ENCODE measurements at regions not wholly inside any gene's neighbourhood (a gene's known extent, or its start where the extent isn't known, plus 50 kb on each side); places are given as distances from the start of the nearest gene placed in this dataset.

- Mint-ChIP-seq H3K36me3 (no peaks in the 10 kb centered on the region), H3K27me3 (ENCODE audit: low read depth in 3 of 3) (peaks cover 0 to 3% (median 0%) of the 10 kb centered on the region in 3 donors), H3K4me1 (no peaks in the 10 kb centered on the region), H3K27ac (no peak overlapping the region), H3K4me3 (no peak overlapping the region), H3K9me3 (peaks cover 0 to 5% (median 0%) of the 10 kb centered on the region in 6 donors)
- no peak for DNase-seq
Measured at GRCh38 chr20:40436011-40436410, 253.0 kb downstream of the MAFB start.

GRCh38 chr20:40435146-40435895 lies 253.7 kb downstream of the MAFB start:
- Mint-ChIP-seq H3K4me3 (no peak overlapping the region), H3K27me3 (ENCODE audit: low read depth in 3 of 3) (peaks cover 0 to 3% (median 0%) of the 10 kb centered on the region in 3 donors), H3K36me3 (peaks cover 0 to 4% (median 0%) of the 10 kb centered on the region in 3 donors), H3K4me1 (no peaks in the 10 kb centered on the region), H3K9me3 (peaks cover 0 to 5% (median 0%) of the 10 kb centered on the region in 6 donors), H3K27ac (no peak overlapping the region)
- no peak for DNase-seq

- peaks cover 0 to 5% (median 0%) of the 10 kb centered on the region in 6 donors for H3K9me3 Mint-ChIP-seq
- H3K27me3 Mint-ChIP-seq (ENCODE audit: low read depth in 3 of 3), result peaks cover 0 to 4% (median 2%) of the 10 kb centered on the region in 3 donors
- H3K4me1 Mint-ChIP-seq, result no peaks in the 10 kb centered on the region
Measured at GRCh38 chr20:40434122-40434521, 254.9 kb downstream of the MAFB start.

GRCh38 chr20:40433341-40433861 lies 255.6 kb downstream of the MAFB start:
- Mint-ChIP-seq H3K27me3 (ENCODE audit: low read depth in 3 of 3) (peaks cover 0 to 4% (median 2%) of the 10 kb centered on the region in 3 donors), H3K4me3 (no peak overlapping the region), H3K9me3 (peaks cover 0 to 5% (median 0%) of the 10 kb centered on the region in 6 donors), H3K36me3 (peaks cover 0 to 4% (median 0%) of the 10 kb centered on the region in 3 donors), H3K27ac (no peak overlapping the region), H3K4me1 (no peaks in the 10 kb centered on the region)
- DNase-seq, result no peak

More at GRCh38 chr20:40434122-40434521, 254.9 kb downstream of the MAFB start:
- Mint-ChIP-seq H3K27ac (no peak overlapping the region), H3K36me3 (peaks cover 0 to 4% (median 0%) of the 10 kb centered on the region in 3 donors), H3K4me3 (no peak overlapping the region)
- DNase-seq, result no peak

- H3K9me3 Mint-ChIP-seq, result peaks cover 0 to 7% (median 0%) of the 10 kb centered on the region in 6 donors
- H3K36me3 Mint-ChIP-seq, result peaks cover 0 to 4% (median 0%) of the 10 kb centered on the region in 3 donors
- H3K27me3 Mint-ChIP-seq (ENCODE audit: low read depth in 3 of 3), result peaks cover 0 to 3% (median 2%) of the 10 kb centered on the region in 3 donors
- no peaks in the 10 kb centered on the region for H3K4me1 Mint-ChIP-seq
- DNase-seq, result no peak
- no peak overlapping the region for H3K27ac Mint-ChIP-seq
- H3K4me3 Mint-ChIP-seq, result no peak overlapping the region
Measured at GRCh38 chr20:40431611-40432010, 257.4 kb downstream of the MAFB start.

GRCh38 chr20:40431112-40431511 lies 257.9 kb downstream of the MAFB start:
- Mint-ChIP-seq H3K27me3 (ENCODE audit: low read depth in 3 of 3) (peaks cover 0 to 3% (median 2%) of the 10 kb centered on the region in 3 donors), H3K36me3 (peaks cover 0 to 4% (median 0%) of the 10 kb centered on the region in 3 donors), H3K27ac (no peak overlapping the region), H3K4me1 (no peaks in the 10 kb centered on the region), H3K4me3 (no peak overlapping the region), H3K9me3 (peaks cover 0 to 9% (median 0%) of the 10 kb centered on the region in 6 donors)
- DNase-seq, result no peak

- no peak for DNase-seq
- Mint-ChIP-seq H3K4me1 (no peaks in the 10 kb centered on the region), H3K4me3 (no peak overlapping the region), H3K27me3 (ENCODE audit: low read depth in 3 of 3) (peaks cover 0 to 4% (median 3%) of the 10 kb centered on the region in 3 donors), H3K9me3 (peaks cover 0 to 15% (median 0%) of the 10 kb centered on the region in 6 donors), H3K27ac (no peak overlapping the region), H3K36me3 (peaks cover 0 to 4% (median 0%) of the 10 kb centered on the region in 3 donors)
Measured at GRCh38 chr20:40427026-40427425, 262.0 kb downstream of the MAFB start.

GRCh38 chr20:40424695-40425094 lies 264.3 kb downstream of the MAFB start:
- no peak overlapping the region for H3K4me3 Mint-ChIP-seq
- H3K27ac Mint-ChIP-seq, result no peak overlapping the region
- H3K9me3 Mint-ChIP-seq, result peaks cover 0 to 14% (median 0%) of the 10 kb centered on the region in 6 donors
- H3K36me3 Mint-ChIP-seq, result no peaks in the 10 kb centered on the region
- DNase-seq, result no peak
- peaks cover 0 to 4% (median 3%) of the 10 kb centered on the region in 3 donors for H3K27me3 Mint-ChIP-seq (ENCODE audit: low read depth in 3 of 3)
- H3K4me1 Mint-ChIP-seq, result no peaks in the 10 kb centered on the region

GRCh38 chr20:40422656-40423055 lies 266.4 kb downstream of the MAFB start:
- H3K4me1 Mint-ChIP-seq, result no peaks in the 10 kb centered on the region
- no peaks in the 10 kb centered on the region for H3K36me3 Mint-ChIP-seq
- no peak overlapping the region for H3K27ac Mint-ChIP-seq
- peaks cover 0 to 3% (median 2%) of the 10 kb centered on the region in 3 donors for H3K27me3 Mint-ChIP-seq (ENCODE audit: low read depth in 3 of 3)
- peaks cover 0 to 16% (median 0%) of the 10 kb centered on the region in 6 donors for H3K9me3 Mint-ChIP-seq
- no peak overlapping the region for H3K4me3 Mint-ChIP-seq
- DNase-seq, result no peak

- H3K4me1 Mint-ChIP-seq, result no peaks in the 10 kb centered on the region
- H3K27ac Mint-ChIP-seq, result no peak overlapping the region
- H3K9me3 Mint-ChIP-seq, result peaks cover 0 to 6% (median 0%) of the 10 kb centered on the region in 6 donors
- H3K4me3 Mint-ChIP-seq, result no peak overlapping the region
- no peak for DNase-seq
- H3K36me3 Mint-ChIP-seq, result no peaks in the 10 kb centered on the region
- H3K27me3 Mint-ChIP-seq (ENCODE audit: low read depth in 3 of 3), result peaks cover 2 to 5% (median 3%) of the 10 kb centered on the region in 3 donors
Measured at GRCh38 chr20:40416274-40416673, 272.8 kb downstream of the MAFB start.

- Mint-ChIP-seq H3K4me3 (no peak overlapping the region), H3K27me3 (ENCODE audit: low read depth in 3 of 3) (peaks cover 3 to 7% (median 5%) of the 10 kb centered on the region in 3 donors), H3K27ac (no peak overlapping the region), H3K36me3 (no peaks in the 10 kb centered on the region), H3K9me3 (peaks cover 0 to 6% (median 0%) of the 10 kb centered on the region in 6 donors), H3K4me1 (no peaks in the 10 kb centered on the region)
- no peak for DNase-seq
Measured at GRCh38 chr20:40414843-40415615, 274.0 kb downstream of the MAFB start.

- Mint-ChIP-seq H3K4me3 (no peak overlapping the region), H3K36me3 (no peaks in the 10 kb centered on the region), H3K27me3 (ENCODE audit: low read depth in 3 of 3) (peaks cover 4 to 9% (median 5%) of the 10 kb centered on the region in 3 donors), H3K4me1 (no peaks in the 10 kb centered on the region), H3K27ac (no peak overlapping the region), H3K9me3 (peaks cover 0 to 2% (median 0%) of the 10 kb centered on the region in 6 donors)
- no peak for DNase-seq
Measured at GRCh38 chr20:40410028-40410427, 279.0 kb downstream of the MAFB start.

GRCh38 chr20:40397467-40397866 lies 291.6 kb downstream of the MAFB start:
- no peaks in the 10 kb centered on the region for H3K36me3 Mint-ChIP-seq
- H3K4me1 Mint-ChIP-seq, result no peaks in the 10 kb centered on the region
- H3K27ac Mint-ChIP-seq, result no peak overlapping the region
- H3K27me3 Mint-ChIP-seq (ENCODE audit: low read depth in 3 of 3), result peaks cover 0 to 3% (median 1%) of the 10 kb centered on the region in 3 donors
- no peak overlapping the region for H3K4me3 Mint-ChIP-seq
- H3K9me3 Mint-ChIP-seq, result peaks cover 0 to 2% (median 0%) of the 10 kb centered on the region in 6 donors
- DNase-seq, result no peak
